Rectal smooth muscle tissue (tissue), 1 donor: ENCODE measurements at regions not wholly inside any gene's neighbourhood (a gene's known extent, or its start where the extent isn't known, plus 50 kb on each side); places are given as distances from the start of the nearest gene placed in this dataset.

ENCODE experiments used
- H3K27ac ChIP-seq: one replicate; pipeline ENCODE4 v1.7.0; 2013; ENCODE audit warnings: low read depth, low read length, inconsistent platforms
- H3K27me3 ChIP-seq: one replicate; pipeline ENCODE4 v1.7.0; 2013; ENCODE audit warnings: low read length; ENCODE audit not compliant: control insufficient read depth, insufficient read depth
- H3K36me3 ChIP-seq: one replicate; pipeline ENCODE4 v1.7.0; 2013; ENCODE audit warnings: low read length; ENCODE audit not compliant: control insufficient read depth, insufficient read depth
- H3K4me1 ChIP-seq: one replicate; pipeline ENCODE4 v1.7.0; 2013; ENCODE audit warnings: low read length; ENCODE audit not compliant: control insufficient read depth, insufficient read depth
- H3K4me3 ChIP-seq: one replicate; pipeline ENCODE4 v1.7.0; 2013; ENCODE audit warnings: low read length
- H3K9ac ChIP-seq: one replicate; pipeline ENCODE4 v1.7.0; 2013; ENCODE audit warnings: low read length

DNA sequence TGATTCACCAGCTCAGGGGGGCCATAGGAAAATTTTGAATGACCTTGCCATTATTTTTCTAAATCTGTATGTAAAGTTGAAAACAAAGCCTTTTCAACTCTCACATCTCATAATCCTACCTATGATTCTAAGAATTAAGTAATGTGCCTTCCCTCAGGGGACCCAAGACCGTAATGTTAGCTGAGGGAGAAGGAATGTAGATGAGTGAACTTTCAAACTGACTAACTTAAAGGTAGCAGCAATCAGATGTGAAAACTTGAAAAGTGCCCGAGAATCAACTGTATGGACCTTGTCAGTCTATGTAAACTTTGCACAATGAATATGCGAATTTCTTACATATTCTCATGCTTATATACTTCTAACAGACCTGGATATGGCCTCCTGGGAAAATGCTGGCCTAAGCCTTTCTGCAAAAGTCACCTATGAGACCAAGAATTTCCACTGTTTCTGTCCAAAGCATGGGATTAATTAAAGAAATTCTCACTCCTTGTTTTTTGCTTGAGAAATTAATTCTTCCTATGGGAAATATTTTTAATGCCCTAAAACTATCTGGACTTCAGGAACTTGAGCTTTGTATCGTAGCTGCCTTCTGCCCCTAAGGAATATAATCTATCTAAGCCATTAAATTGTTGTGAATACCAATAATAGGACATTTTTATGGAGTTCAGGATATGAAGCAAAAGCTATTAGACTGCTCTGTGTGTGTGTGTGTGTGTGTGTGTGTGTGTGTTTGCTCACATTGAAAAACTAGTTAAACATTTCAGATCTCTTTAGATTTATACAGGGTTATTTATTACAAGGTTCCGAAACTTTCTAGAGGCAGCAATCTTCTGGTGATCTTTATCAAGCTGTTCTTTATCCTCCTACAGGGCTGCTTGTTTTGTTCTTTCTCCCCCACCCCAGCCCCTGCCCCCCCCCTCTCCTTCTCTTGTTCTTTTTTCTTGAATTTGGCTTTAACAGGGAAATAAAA, 169.1 kb upstream of the CLINT1 start:
- H3K27me3 ChIP-seq: no peaks in the 10 kb centered on the region
- no peak overlapping the region for H3K4me3 ChIP-seq
- H3K9ac ChIP-seq: no peak overlapping the region
- no peak overlapping the region for H3K27ac ChIP-seq
- H3K4me1 ChIP-seq: no peaks in the 10 kb centered on the region
- H3K36me3 ChIP-seq: no peaks in the 10 kb centered on the region

DNA sequence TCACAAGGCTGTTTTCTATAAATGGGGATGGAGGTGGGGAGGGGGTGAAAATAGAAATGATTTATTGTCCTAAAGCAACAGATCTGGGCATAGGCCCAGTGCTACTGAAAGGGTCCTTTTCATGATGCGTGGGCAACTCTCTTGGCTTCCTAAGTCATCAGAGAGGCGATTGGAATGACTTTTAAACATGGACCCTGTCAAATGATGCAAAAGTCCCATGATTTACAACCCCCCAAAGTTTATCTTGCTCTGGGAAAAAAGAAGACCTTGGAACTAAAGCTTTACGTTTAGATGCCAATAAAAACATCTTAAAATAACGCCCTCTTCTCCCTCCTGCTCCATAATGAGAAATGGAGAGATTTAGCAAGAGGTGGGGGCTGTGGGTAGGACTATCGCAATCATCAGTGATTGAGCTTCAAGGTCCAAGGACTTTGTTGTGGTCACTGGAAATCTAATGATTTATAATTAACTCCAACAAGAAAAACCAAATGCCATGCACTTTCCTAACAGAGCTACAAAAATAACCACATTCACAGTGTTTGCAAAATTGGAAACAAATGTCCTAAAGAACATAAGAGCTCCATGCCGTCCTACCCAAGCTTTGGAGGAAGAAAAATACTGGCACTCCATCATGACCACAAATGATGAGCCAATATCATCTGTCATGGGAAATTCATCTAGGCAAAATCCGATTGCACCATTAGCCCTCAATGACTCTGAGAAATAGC, 167.5 kb upstream of the CLINT1 start:
- H3K36me3 ChIP-seq: no peaks in the 10 kb centered on the region

DNA sequence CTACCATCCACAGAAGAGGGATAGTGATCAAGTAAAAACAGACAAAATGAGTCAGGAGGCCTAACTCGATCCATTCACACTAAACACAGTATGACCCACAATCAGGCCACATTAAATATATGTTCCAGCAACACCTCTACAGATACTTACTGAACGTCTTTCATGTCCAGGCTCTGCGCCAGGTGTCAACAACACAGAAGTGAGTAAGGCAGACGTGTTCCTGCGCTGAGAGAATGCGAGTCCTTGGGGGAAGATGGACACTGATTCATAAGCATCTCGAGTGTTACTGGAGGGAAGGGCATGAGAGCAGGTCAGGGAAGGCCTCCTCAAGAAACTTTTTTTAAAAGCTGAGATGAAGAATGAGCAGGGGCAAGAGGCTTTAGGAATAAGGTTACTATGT, 164.3 kb upstream of the CLINT1 start:
- H3K9ac ChIP-seq: no peak overlapping the region
- no peaks in the 10 kb centered on the region for H3K4me1 ChIP-seq
- no peak overlapping the region for H3K4me3 ChIP-seq
- H3K27ac ChIP-seq: no peak overlapping the region
- H3K27me3 ChIP-seq: no peaks in the 10 kb centered on the region
- no peaks in the 10 kb centered on the region for H3K36me3 ChIP-seq

More for the DNA sequence above, 167.5 kb upstream of the CLINT1 start:
- Histone ChIP-seq H3K4me3 (no peak overlapping the region), H3K9ac (no peak overlapping the region), H3K27me3 (no peaks in the 10 kb centered on the region), H3K27ac (no peak overlapping the region), H3K4me1 (no peaks in the 10 kb centered on the region)

DNA sequence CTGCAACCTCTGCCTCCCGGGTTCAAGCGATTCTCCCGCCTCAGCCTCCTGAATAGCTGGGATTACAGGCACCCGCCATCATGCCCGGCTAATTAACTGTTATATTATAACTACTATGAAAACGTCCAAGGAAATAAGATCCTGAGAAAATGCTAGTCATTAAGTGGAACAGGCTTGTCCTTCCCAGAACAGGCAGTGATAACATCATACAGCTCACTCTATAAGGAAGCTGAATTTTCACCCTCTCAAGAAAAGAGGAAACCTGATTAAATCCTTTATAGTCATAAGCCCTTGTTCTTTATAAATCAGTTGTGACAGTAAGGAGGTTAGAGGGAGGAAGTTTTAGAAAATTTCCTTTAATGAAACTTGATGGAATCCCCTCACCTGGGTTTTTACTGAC, 163.9 kb upstream of the CLINT1 start:
- H3K27me3 ChIP-seq: no peaks in the 10 kb centered on the region
- no peak overlapping the region for H3K9ac ChIP-seq
- no peaks in the 10 kb centered on the region for H3K4me1 ChIP-seq
- H3K27ac ChIP-seq: no peak overlapping the region
- H3K36me3 ChIP-seq: no peaks in the 10 kb centered on the region
- H3K4me3 ChIP-seq: no peak overlapping the region

DNA sequence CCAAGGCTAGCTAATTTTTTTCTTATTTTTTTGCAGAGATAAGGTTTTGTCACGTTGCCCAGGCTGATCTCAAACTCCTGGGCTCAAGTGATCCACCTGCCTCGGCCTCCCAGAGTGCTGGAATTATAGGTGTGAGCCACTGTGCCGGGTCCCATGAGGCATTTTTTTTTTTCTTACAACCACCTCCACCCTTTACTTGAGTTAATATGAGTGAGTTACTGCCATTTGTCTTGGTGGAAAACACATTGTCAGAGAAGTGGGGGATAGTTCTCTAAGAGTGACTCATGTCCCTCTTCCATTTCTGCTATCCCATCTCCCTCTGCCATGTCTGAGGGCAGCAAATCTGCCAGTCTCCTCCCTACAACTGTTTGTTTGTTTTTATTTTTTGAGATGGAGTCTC, 163.4 kb upstream of the CLINT1 start:
- Histone ChIP-seq H3K27me3 (no peaks in the 10 kb centered on the region), H3K4me1 (no peaks in the 10 kb centered on the region), H3K36me3 (no peaks in the 10 kb centered on the region), H3K4me3 (no peak overlapping the region), H3K27ac (no peak overlapping the region), H3K9ac (no peak overlapping the region)

DNA sequence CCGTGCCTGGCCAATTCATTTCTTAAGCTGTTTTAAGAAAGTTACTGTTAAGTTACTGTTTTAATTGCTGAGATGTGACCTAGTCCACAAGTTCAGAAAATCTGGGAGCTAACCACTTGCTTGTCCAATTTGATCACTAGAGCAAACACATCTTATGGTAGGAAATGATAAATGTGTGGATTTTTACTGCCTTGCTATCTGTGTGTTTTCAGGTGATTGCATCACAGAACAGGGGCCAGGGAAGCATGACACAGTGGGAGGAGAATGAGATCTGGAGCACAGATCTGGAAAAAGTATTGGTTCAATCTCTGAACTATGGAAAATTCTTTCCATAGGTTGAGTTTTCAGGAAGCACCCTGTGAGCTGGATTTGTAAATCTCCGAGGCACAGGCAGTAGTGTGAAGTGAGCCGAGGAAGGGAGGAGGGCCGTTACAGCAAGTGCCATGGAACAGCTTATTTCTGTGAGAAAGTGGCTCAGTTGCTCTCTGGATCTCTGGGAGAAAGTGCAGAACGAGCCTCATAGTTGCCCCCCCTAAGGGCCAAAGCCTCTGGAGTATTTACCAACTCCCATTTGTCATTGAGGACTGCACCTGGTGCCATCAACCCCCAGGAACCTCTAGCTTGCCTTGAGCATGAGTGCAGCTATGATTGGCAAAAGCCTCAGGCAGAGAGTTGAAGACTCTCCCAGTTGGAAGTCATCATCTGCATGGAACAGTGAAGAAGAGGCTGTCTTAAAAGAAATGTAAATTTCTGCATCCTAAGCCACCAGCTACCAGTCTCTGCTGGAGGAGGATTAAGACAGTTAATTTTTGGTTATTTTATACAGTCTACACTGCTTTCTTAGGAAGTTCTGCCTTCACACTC, 161.8 kb upstream of the CLINT1 start:
- Histone ChIP-seq H3K4me3 (no peak overlapping the region), H3K36me3 (no peaks in the 10 kb centered on the region), H3K9ac (no peak overlapping the region), H3K27me3 (no peaks in the 10 kb centered on the region), H3K27ac (no peak overlapping the region), H3K4me1 (no peaks in the 10 kb centered on the region)

DNA sequence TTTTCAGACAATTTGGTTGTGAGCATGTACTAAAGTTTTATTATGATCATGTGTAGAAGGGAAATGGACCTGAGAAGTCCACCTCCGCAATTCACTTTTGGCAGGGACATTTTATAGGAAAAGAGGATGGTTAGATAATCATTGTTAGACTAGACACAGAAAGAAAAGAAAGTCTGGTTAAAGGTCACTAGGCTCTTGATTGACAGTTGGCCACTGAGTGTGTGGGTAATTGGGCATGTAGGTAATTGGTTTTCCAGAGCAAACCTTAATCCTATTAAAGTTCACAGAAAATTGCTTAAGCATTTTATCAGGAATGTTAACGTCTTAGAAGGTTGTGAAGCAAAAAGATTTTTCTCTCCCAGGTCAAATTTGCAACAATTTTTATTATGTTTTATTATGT, 158.5 kb upstream of the CLINT1 start:
- H3K27me3 ChIP-seq: no peaks in the 10 kb centered on the region
- H3K4me1 ChIP-seq: no peaks in the 10 kb centered on the region
- H3K4me3 ChIP-seq: no peak overlapping the region
- no peak overlapping the region for H3K27ac ChIP-seq
- H3K36me3 ChIP-seq: no peaks in the 10 kb centered on the region
- H3K9ac ChIP-seq: no peak overlapping the region

DNA sequence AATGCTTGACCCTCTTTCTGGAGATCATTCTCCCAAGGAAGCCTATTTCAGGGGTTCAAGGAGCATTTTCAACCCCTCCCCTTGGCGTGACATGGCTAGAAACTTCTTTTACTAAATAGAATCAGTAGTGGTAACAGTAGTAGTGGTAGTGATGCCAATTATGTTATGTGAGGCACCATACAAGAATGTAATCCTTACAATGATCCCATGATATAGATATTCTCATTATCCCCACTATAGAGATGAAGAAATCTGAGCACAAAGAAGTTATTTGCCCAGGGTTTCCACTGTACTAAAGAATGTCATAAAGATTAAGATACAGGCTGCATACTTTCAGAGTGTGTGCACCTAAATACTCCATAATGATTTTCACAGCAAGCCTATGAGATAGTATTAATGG, 155.4 kb upstream of the CLINT1 start:
- no peak overlapping the region for H3K27ac ChIP-seq
- H3K36me3 ChIP-seq: no peaks in the 10 kb centered on the region
- H3K4me1 ChIP-seq: no peaks in the 10 kb centered on the region
- H3K9ac ChIP-seq: no peak overlapping the region
- H3K4me3 ChIP-seq: no peak overlapping the region
- no peaks in the 10 kb centered on the region for H3K27me3 ChIP-seq

DNA sequence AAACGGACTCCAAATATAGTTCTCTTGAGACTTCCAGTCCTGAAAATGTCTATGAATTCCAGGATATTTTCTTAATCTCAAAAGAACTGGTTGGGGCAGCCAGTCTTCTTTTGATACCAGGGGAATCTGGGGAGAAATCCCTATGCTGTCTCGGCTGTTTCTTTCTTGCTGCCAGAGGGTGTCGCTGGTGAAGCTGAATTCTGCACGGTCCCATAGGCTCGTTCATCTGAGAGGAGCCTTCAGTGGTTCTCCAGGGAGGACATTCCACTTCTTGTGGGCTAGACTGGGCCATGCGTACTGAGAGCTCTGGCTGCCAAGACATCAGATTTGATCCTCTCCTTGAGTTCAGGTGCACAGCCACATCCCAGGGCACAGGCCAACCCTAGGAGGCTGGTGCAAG, 155.0 kb upstream of the CLINT1 start:
- Histone ChIP-seq H3K4me3 (no peak overlapping the region), H3K27me3 (no peaks in the 10 kb centered on the region), H3K36me3 (no peaks in the 10 kb centered on the region), H3K9ac (no peak overlapping the region), H3K27ac (no peak overlapping the region), H3K4me1 (no peaks in the 10 kb centered on the region)

DNA sequence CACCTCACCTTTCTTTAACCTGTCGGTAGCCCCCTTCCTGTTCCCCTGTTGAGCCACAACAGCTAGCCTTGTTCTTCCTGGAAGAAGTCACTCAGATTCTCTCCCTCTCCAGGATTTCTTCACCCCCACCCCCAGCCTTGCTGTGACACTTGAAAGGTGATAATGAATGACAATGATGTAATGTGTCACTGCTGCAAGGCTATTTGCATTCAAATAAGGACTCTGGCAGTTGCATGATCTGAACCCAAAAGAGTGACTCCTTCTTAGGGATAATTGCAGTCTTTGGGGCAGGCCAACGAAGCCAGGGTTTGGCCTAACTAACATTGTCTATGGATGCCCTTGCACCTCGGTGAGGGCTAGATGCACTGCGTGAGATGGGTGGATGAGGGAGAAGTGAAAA, 154.4 kb upstream of the CLINT1 start:
- Histone ChIP-seq H3K9ac (no peak overlapping the region), H3K4me3 (no peak overlapping the region), H3K27me3 (no peaks in the 10 kb centered on the region), H3K36me3 (no peaks in the 10 kb centered on the region), H3K4me1 (no peaks in the 10 kb centered on the region), H3K27ac (no peak overlapping the region)

DNA sequence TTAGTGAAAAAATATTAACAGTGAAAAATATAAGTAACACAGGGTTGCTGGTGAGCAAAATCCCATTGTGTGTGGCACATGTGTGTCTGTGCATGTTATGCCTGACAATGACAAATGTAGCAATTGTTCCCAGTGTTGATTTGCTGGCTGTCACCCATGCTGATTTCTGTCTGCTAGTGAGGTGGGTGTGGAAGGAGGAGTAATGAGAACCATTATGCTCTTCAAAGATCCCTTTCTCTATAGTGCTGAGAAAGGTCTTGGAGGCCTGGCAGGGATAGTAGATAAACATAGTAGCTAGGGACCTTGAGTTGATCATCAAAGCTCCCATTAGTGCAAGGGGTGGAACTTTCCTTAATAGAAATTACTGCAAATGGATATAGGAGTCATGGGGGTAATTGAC, 152.5 kb upstream of the CLINT1 start:
- Histone ChIP-seq H3K4me1 (no peaks in the 10 kb centered on the region), H3K9ac (no peak overlapping the region), H3K36me3 (no peaks in the 10 kb centered on the region), H3K4me3 (no peak overlapping the region), H3K27me3 (no peaks in the 10 kb centered on the region), H3K27ac (no peak overlapping the region)

DNA sequence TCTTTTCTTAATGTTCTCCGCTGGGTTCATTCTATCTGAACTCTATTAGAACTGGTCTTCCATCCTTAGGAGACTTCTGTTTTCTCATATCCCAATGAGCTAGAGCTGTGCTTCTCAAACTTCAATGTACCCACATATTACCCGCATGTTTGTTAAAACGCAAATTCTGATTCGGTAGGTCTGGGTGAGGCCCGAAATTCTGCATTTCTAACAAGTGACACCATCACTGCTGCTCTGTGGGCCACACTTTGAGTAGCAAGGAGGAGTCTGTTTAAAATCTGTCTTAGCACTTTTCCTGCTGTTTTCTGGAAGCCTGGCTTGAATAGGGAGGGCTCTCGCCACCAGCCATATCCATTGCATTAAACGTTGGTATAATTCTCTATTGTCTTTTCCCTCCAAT, 151.9 kb upstream of the CLINT1 start:
- H3K4me3 ChIP-seq: no peak overlapping the region
- H3K9ac ChIP-seq: no peak overlapping the region
- no peaks in the 10 kb centered on the region for H3K27me3 ChIP-seq
- no peaks in the 10 kb centered on the region for H3K4me1 ChIP-seq
- no peak overlapping the region for H3K27ac ChIP-seq
- no peaks in the 10 kb centered on the region for H3K36me3 ChIP-seq
